ENCODE measurements at regions not wholly inside any gene's neighbourhood (a gene's known extent, or its start where the extent isn't known, plus 50 kb on each side); places are given as distances from the start of the nearest gene placed in this dataset.

DNA sequence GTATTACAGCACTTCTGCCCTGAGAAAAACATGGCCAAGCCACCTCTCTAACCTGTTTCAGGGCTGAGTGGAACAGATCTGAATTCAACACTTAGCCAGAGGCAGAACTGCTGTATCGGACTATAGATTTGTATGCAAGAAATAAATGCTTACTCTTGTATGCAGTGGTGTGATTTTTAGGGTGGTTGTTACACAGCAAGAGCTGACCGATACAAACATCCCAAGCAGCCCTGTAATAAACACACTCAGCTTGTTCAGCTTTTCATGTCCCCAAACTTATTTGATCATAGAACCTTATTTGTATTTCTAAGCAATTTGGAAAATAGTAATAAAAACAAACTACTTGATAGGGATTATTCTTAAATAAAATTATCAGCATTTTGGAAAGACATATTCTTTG is 84.9 kb upstream of the RPH3AL start:
- TF ChIP-seq TAF1 (IDR thresholded peaks at IDR 0.05; ENCODE audit: borderline replicate concordance, insufficient read depth, low read length) (no peak), POLR2AphosphoS5 (IDR thresholded peaks at IDR 0.05; ENCODE audit: low read depth, low read length) (no peak), REST (IDR thresholded peaks at IDR 0.05; ENCODE audit: insufficient read depth in 1 of 2, low read depth in 2 of 2, low read length in 2 of 2) (no peak), FOXP2 (optimal IDR thresholded peaks at IDR 0.05; ENCODE audit: borderline replicate concordance, extremely low read depth, extremely low read length, insufficient read depth) (no peak), SIN3A (IDR thresholded peaks at IDR 0.05; ENCODE audit: borderline replicate concordance, insufficient read depth, low read length) (no peak)

DNA sequence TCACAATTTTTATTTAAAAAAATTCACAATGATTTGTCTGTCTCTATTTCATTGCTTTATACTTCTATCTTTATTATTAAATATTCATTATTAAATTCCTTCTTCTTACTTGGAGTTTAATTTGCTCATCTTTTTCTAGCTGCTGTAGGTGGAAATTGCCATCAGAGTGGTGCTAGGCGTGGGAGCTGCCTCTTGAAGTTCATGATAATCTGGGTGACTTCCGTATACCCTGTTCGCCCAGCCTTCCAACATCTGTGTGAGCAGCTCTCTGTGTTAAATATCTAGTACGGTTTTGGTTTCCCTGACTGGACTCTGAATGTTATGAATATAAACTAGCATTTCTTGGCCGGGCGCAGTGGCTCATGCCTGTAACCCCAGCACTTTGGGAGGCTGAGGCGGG is 84.0 kb upstream of the RPH3AL start:
- TF ChIP-seq REST (IDR thresholded peaks at IDR 0.05; ENCODE audit: insufficient read depth in 1 of 2, low read depth in 2 of 2, low read length in 2 of 2) (no peak), FOXP2 (optimal IDR thresholded peaks at IDR 0.05; ENCODE audit: borderline replicate concordance, extremely low read depth, extremely low read length, insufficient read depth) (no peak), POLR2AphosphoS5 (IDR thresholded peaks at IDR 0.05; ENCODE audit: low read depth, low read length) (no peak), SIN3A (IDR thresholded peaks at IDR 0.05; ENCODE audit: borderline replicate concordance, insufficient read depth, low read length) (no peak), TAF1 (IDR thresholded peaks at IDR 0.05; ENCODE audit: borderline replicate concordance, insufficient read depth, low read length) (no peak)

DNA sequence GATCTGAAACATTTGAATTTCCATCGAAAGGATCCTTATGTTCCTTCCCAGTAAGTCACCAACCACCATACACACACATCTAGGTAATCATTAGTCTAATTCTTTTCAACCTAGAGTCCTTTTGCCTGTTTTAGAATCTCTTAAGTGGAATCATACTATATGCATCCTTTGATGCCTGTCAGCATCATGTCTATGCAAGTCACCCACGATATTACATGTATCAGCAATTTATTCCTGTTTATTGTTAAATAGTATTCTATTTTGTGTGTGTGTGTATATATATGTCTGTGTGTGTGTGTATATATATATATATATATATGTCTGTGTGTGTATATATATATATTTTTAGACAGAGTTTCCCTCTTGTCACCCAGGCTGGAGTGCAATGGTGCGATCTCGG is 78.9 kb upstream of the RPH3AL start:
- TF ChIP-seq SIN3A (IDR thresholded peaks at IDR 0.05; ENCODE audit: borderline replicate concordance, insufficient read depth, low read length) (no peak), REST (IDR thresholded peaks at IDR 0.05; ENCODE audit: insufficient read depth in 1 of 2, low read depth in 2 of 2, low read length in 2 of 2) (no peak), TAF1 (IDR thresholded peaks at IDR 0.05; ENCODE audit: borderline replicate concordance, insufficient read depth, low read length) (no peak), FOXP2 (optimal IDR thresholded peaks at IDR 0.05; ENCODE audit: borderline replicate concordance, extremely low read depth, extremely low read length, insufficient read depth) (no peak), POLR2AphosphoS5 (IDR thresholded peaks at IDR 0.05; ENCODE audit: low read depth, low read length) (no peak)

- TF ChIP-seq SIN3A (IDR thresholded peaks at IDR 0.05; ENCODE audit: borderline replicate concordance, insufficient read depth, low read length) (no peak), FOXP2 (optimal IDR thresholded peaks at IDR 0.05; ENCODE audit: borderline replicate concordance, extremely low read depth, extremely low read length, insufficient read depth) (no peak), TAF1 (IDR thresholded peaks at IDR 0.05; ENCODE audit: borderline replicate concordance, insufficient read depth, low read length) (no peak), REST (IDR thresholded peaks at IDR 0.05; ENCODE audit: insufficient read depth in 1 of 2, low read depth in 2 of 2, low read length in 2 of 2) (no peak), POLR2AphosphoS5 (IDR thresholded peaks at IDR 0.05; ENCODE audit: low read depth, low read length) (no peak)
Measured at GRCh38 chr17:429589-429988, 77.0 kb upstream of the RPH3AL start.

GRCh38 chr17:428414-428813 is 75.8 kb upstream of the RPH3AL start:
- TF ChIP-seq POLR2AphosphoS5 (IDR thresholded peaks at IDR 0.05; ENCODE audit: low read depth, low read length) (no peak), FOXP2 (optimal IDR thresholded peaks at IDR 0.05; ENCODE audit: borderline replicate concordance, extremely low read depth, extremely low read length, insufficient read depth) (no peak), TAF1 (IDR thresholded peaks at IDR 0.05; ENCODE audit: borderline replicate concordance, insufficient read depth, low read length) (no peak), REST (IDR thresholded peaks at IDR 0.05; ENCODE audit: insufficient read depth in 1 of 2, low read depth in 2 of 2, low read length in 2 of 2) (no peak), SIN3A (IDR thresholded peaks at IDR 0.05; ENCODE audit: borderline replicate concordance, insufficient read depth, low read length) (no peak)
